Suprapubic skin (tissue), 4 donors: ENCODE measurements at regions not wholly inside any gene's neighbourhood (a gene's known extent, or its start where the extent isn't known, plus 50 kb on each side); places are given as distances from the start of the nearest gene placed in this dataset.

Experiments
- DNase-seq, 2 donors: peaks; one replicate each; pipeline ENCODE4 v3.0.0-alpha.2; 2019; ENCODE audit warnings: low spot score in 2 of 2
- H3K27ac ChIP-seq: fragments of 200-600 bp; sonication (generic); one replicate; pipeline ENCODE4 v1.5.1; 2019
- H3K27me3 ChIP-seq: fragments of 200-600 bp; sonication (generic); one replicate; pipeline ENCODE4 v1.5.1; 2019
- H3K36me3 ChIP-seq: fragments of 200-600 bp; sonication (generic); one replicate; pipeline ENCODE4 v1.5.1; 2019
- H3K4me1 ChIP-seq: fragments of 200-600 bp; sonication (generic); one replicate; pipeline ENCODE4 v1.5.1; 2019
- H3K4me3 ChIP-seq: fragments of 200-600 bp; sonication (generic); one replicate; pipeline ENCODE4 v1.5.1; 2019; ENCODE audit warnings: mild to moderate bottlenecking
- H3K9me3 ChIP-seq: fragments of 200-600 bp; sonication (generic); one replicate; pipeline ENCODE4 v1.5.1; 2019
- EP300 ChIP-seq: sonication (generic); formaldehyde crosslinking; IDR thresholded peaks from one replicate; pipeline ENCODE4 v1.6.1; 2017; ENCODE audit warnings: antibody characterized with exemption
- POLR2A ChIP-seq, 2 donors: fragments of 450-650 bp; IDR thresholded peaks; one replicate each; pipeline ENCODE4 v1.6.1; 2017; ENCODE audit warnings: antibody characterized with exemption in 2 of 2, mild to moderate bottlenecking in 2 of 2, moderate library complexity in 2 of 2
- POLR2AphosphoS5 ChIP-seq, 3 donors: sonication (generic); formaldehyde crosslinking; IDR thresholded peaks; one replicate each; pipeline ENCODE4 v1.6.1; 2017; ENCODE audit warnings: antibody characterized with exemption in 3 of 3
- WGBS: methylation state at CpG from one replicate; pipeline ENCODE4 v1.1.5; 2018; 5-methylcytosine and 5-hydroxymethylcytosine counted together
- TF ChIP-seq, protein P1 (sequence below), 2 donors: fragments of 200-600 bp in 1 of 2; fragments of 450-650 bp in 1 of 2; sonication (generic) in 1 of 2; IDR thresholded peaks; one replicate each; pipeline ENCODE4 v1.5.1; 2016 to 2019; ENCODE audit warnings: antibody characterized with exemption in 2 of 2, mild to moderate bottlenecking in 1 of 2, moderate library complexity in 1 of 2

DNA sequence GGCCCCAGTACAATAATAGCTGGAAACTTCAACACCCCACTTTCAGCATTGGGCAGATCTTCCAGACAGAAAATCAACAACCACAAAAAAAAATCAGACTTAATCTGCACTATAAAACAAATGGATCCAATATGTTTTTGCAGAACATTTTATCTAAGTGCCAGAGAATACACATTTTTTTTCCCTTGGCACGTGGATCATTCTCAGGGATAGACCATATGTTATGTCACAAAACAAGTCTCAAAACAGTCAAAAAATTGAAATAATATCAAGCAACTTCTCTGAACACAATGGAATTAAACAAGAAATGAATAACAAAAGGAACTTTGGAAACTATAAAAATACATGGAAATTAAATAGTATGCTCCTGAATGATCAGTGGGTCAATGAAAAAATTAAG is 576.3 kb downstream of the PCDH19 start:
- no peak overlapping the region for H3K27ac ChIP-seq
- no peaks in the 10 kb centered on the region for H3K4me1 ChIP-seq
- WGBS = 30% methylated on average over 1 of the region's 1 CpG
- H3K4me3 ChIP-seq = no peak overlapping the region
- no peaks in the 10 kb centered on the region for H3K27me3 ChIP-seq
- no peak for DNase-seq
- TF ChIP-seq POLR2AphosphoS5 (IDR thresholded peaks at IDR 0.05) = no peak
- TF ChIP-seq, protein P1, sequence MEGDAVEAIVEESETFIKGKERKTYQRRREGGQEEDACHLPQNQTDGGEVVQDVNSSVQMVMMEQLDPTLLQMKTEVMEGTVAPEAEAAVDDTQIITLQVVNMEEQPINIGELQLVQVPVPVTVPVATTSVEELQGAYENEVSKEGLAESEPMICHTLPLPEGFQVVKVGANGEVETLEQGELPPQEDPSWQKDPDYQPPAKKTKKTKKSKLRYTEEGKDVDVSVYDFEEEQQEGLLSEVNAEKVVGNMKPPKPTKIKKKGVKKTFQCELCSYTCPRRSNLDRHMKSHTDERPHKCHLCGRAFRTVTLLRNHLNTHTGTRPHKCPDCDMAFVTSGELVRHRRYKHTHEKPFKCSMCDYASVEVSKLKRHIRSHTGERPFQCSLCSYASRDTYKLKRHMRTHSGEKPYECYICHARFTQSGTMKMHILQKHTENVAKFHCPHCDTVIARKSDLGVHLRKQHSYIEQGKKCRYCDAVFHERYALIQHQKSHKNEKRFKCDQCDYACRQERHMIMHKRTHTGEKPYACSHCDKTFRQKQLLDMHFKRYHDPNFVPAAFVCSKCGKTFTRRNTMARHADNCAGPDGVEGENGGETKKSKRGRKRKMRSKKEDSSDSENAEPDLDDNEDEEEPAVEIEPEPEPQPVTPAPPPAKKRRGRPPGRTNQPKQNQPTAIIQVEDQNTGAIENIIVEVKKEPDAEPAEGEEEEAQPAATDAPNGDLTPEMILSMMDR (IDR thresholded peaks at IDR 0.05) = no peak
- no peak for TF ChIP-seq EP300
- TF ChIP-seq POLR2A (IDR thresholded peaks at IDR 0.05) = no peak
- H3K9me3 ChIP-seq = no peaks in the 10 kb centered on the region
- no peaks in the 10 kb centered on the region for H3K36me3 ChIP-seq

DNA sequence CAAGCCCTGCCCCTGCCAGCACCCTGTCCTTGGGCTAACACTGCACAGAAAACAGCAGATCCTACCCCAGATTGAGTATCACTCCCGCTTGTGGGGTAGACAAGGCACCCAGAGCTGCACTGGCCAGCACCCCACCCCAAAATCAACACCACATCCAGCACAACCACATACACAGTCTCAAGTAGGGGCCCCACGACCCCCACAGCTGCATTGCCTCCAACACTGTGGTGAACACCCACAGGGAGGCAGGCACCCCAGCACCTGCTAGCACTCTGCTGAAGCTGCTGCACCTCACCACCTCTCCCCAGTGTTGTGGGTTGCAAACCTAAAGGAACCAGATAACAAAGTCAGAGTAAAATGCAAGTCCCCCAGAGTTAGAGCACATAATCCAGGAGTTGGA is 589.9 kb downstream of the PCDH19 start:
- H3K36me3 ChIP-seq = no peaks in the 10 kb centered on the region
- TF ChIP-seq EP300 = no peak
- DNase-seq = no peak
- H3K27ac ChIP-seq = no peak overlapping the region
- 75% methylated on average over 1 of the region's 2 CpGs for WGBS
- no peak overlapping the region for H3K4me3 ChIP-seq
- no peaks in the 10 kb centered on the region for H3K4me1 ChIP-seq
- no peaks in the 10 kb centered on the region for H3K9me3 ChIP-seq
- no peaks in the 10 kb centered on the region for H3K27me3 ChIP-seq

GRCh38 chrX:99800016-99800415 is 610.1 kb downstream of the PCDH19 start:
- H3K4me1 ChIP-seq = no peaks in the 10 kb centered on the region
- no peak for DNase-seq
- H3K4me3 ChIP-seq = no peak overlapping the region
- 83% methylated on average over 1 of the region's 1 CpG for WGBS
- no peaks in the 10 kb centered on the region for H3K9me3 ChIP-seq
- TF ChIP-seq EP300 (no peak), POLR2A (IDR thresholded peaks at IDR 0.05) (no peak), POLR2AphosphoS5 (IDR thresholded peaks at IDR 0.05) (no peak)
- TF ChIP-seq, protein P1 (IDR thresholded peaks at IDR 0.05) = no peak
- H3K36me3 ChIP-seq = no peaks in the 10 kb centered on the region
- no peak overlapping the region for H3K27ac ChIP-seq
- H3K27me3 ChIP-seq = no peaks in the 10 kb centered on the region

DNA sequence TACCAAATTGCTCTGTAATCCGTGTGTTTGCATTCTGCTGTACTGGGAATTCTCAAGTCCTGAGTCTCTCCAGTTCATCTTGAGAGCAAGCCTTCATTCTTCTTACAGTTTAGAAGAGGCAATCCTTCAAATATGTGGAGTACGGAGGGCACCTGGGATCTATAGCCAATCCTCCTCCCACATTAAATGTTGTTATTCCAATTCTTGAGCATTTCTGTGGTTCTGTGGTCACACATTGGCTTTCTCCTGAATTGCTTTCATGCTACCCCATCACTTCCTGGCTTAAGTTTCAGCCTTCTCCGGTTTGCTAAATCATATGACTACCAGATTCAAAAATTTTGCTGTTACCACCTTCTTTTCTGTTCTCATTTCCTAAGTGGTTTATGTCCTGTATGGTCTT is 611.1 kb downstream of the PCDH19 start:
- WGBS = 43% methylated on average over 3 of the region's 3 CpGs
- no peak overlapping the region for H3K27ac ChIP-seq
- H3K4me1 ChIP-seq = no peaks in the 10 kb centered on the region
- no peak overlapping the region for H3K4me3 ChIP-seq
- H3K27me3 ChIP-seq = no peaks in the 10 kb centered on the region
- H3K9me3 ChIP-seq = no peaks in the 10 kb centered on the region
- H3K36me3 ChIP-seq = no peaks in the 10 kb centered on the region
- DNase-seq = no peak
- no peak for TF ChIP-seq POLR2A (IDR thresholded peaks at IDR 0.05)
- TF ChIP-seq POLR2AphosphoS5 (IDR thresholded peaks at IDR 0.05) = no peak
- TF ChIP-seq EP300 = no peak
- TF ChIP-seq, protein P1 (IDR thresholded peaks at IDR 0.05) = no peak

GRCh38 chrX:99795495-99795894 is 614.6 kb downstream of the PCDH19 start:
- no peak for DNase-seq
- Histone ChIP-seq H3K9me3 (no peaks in the 10 kb centered on the region), H3K27me3 (no peaks in the 10 kb centered on the region), H3K4me1 (no peaks in the 10 kb centered on the region), H3K27ac (no peak overlapping the region), H3K36me3 (no peaks in the 10 kb centered on the region), H3K4me3 (no peak overlapping the region)
- no peak for TF ChIP-seq POLR2AphosphoS5 (IDR thresholded peaks at IDR 0.05)
- no peak for TF ChIP-seq EP300
- TF ChIP-seq, protein P1 (IDR thresholded peaks at IDR 0.05) = no peak
- TF ChIP-seq POLR2A (IDR thresholded peaks at IDR 0.05) = no peak
- WGBS = 89% methylated on average over 1 of the region's 1 CpG

- Histone ChIP-seq H3K9me3 (no peaks in the 10 kb centered on the region), H3K36me3 (no peaks in the 10 kb centered on the region), H3K27me3 (no peaks in the 10 kb centered on the region), H3K27ac (no peak overlapping the region), H3K4me1 (no peaks in the 10 kb centered on the region), H3K4me3 (no peak overlapping the region)
- no peak for DNase-seq
- 52% methylated on average over 3 of the region's 3 CpGs for WGBS
- TF ChIP-seq POLR2AphosphoS5 (IDR thresholded peaks at IDR 0.05) = no peak
- TF ChIP-seq, protein P1 (IDR thresholded peaks at IDR 0.05) = no peak
- TF ChIP-seq POLR2A (IDR thresholded peaks at IDR 0.05) = no peak
- TF ChIP-seq EP300 = no peak
These were observed 627.5 kb downstream of the PCDH19 start for GRCh38 chrX:99782516-99783040.
